H1 (cell line): ENCODE measurements at regions not wholly inside any gene's neighbourhood (a gene's known extent, or its start where the extent isn't known, plus 50 kb on each side); places are given as distances from the start of the nearest gene placed in this dataset.

Source experiments
- CTCF ChIA-PET: fragments of 300-600 bp; sonication (Branson Sonifier 250); formaldehyde crosslinking; loops from one replicate; lab custom pipeline; 2021; ENCODE audit not compliant: partially characterized antibody; lab: Charles Lee
- POLR2A ChIA-PET: fragments of 300-600 bp; sonication (Branson Sonifier 250); formaldehyde crosslinking; loops from one replicate; lab custom pipeline; 2021; ENCODE audit warnings: inconsistent platforms; ENCODE audit not compliant: partially characterized antibody; lab: Charles Lee
- DNase-seq, 2 experiments: peaks; one replicate each; pipeline versions ENCODE4 v3.0.0 to v3.0.0-alpha.2; 2010 to 2022; ENCODE audit warnings: low spot score in 2 of 2, low read depth in 1 of 2, mixed read lengths in 1 of 2
- FAIRE-seq: peaks from 2 replicates; lab custom pipeline; 2011; peaks lifted over from hg19 to GRCh38; lab: Jason Lieb, UNC
- H2AFZ ChIP-seq: 2 replicates; pipeline ENCODE4 v1.8.1; 2012; ENCODE audit warnings: low read length, inconsistent platforms
- H2AK5ac ChIP-seq: 2 replicates; pipeline ENCODE4 v1.6.1; 2013; ENCODE audit warnings: low read depth, low read length
- H2BK120ac ChIP-seq: replicated peaks from 2 replicates; pipeline ENCODE3; 2013; ENCODE audit warnings: low read depth, low read length, inconsistent platforms
- H2BK12ac ChIP-seq: 2 replicates; pipeline ENCODE4 v1.6.1; 2013; ENCODE audit warnings: low read depth, low read length
- H2BK15ac ChIP-seq: 2 replicates; pipeline ENCODE4 v1.6.1; 2013; ENCODE audit warnings: low read length
- H2BK20ac ChIP-seq: 2 replicates; pipeline ENCODE4 v1.6.1; 2013; ENCODE audit warnings: low read length
- H2BK5ac ChIP-seq: 2 replicates; pipeline ENCODE4 v1.6.1; 2013; ENCODE audit warnings: low read depth, low read length
- H3K14ac ChIP-seq: 2 replicates; pipeline ENCODE4 v1.6.1; 2013; ENCODE audit warnings: inconsistent platforms; ENCODE audit not compliant: insufficient read length
- H3K18ac ChIP-seq: 2 replicates; pipeline ENCODE4 v1.6.1; 2013; ENCODE audit warnings: low read length; ENCODE audit errors: extremely low read depth
- H3K23ac ChIP-seq: 2 replicates; pipeline ENCODE4 v1.6.1; 2013; ENCODE audit warnings: inconsistent platforms; ENCODE audit not compliant: insufficient read length
- H3K23me2 ChIP-seq: 2 replicates; pipeline ENCODE4 v1.6.1; 2013; ENCODE audit warnings: low read depth, low read length
- H3K27ac ChIP-seq: 2 replicates; pipeline ENCODE4 v1.6.1; 2011; ENCODE audit warnings: low read depth, low read length, inconsistent platforms
- H3K27me3 ChIP-seq, 4 experiments: replicated peaks in 1 of 4; 1 replicate in 1 of 4; 2 replicates in 3 of 4; pipeline versions ENCODE4 v1.6.1 to v1.8.1; 2011 to 2013; ENCODE audit warnings: low read length in 3 of 4, mild to moderate bottlenecking in 3 of 4, inconsistent platforms in 2 of 4, mixed read lengths in 2 of 4, moderate library complexity in 1 of 4; ENCODE audit not compliant: control insufficient read depth in 3 of 4, insufficient read depth in 3 of 4; ENCODE audit errors: extremely low read depth in 1 of 4
- H3K36me3 ChIP-seq, 4 experiments: 2 replicates each; pipeline versions ENCODE4 v1.6.1 to v1.8.1; 2011 to 2013; ENCODE audit warnings: mild to moderate bottlenecking in 4 of 4, low read length in 3 of 4, moderate library complexity in 2 of 4, control low read depth in 1 of 4, inconsistent platforms in 1 of 4; ENCODE audit not compliant: insufficient read depth in 4 of 4, control insufficient read depth in 2 of 4
- H3K4ac ChIP-seq: replicated peaks from 2 replicates; pipeline ENCODE3; 2013; ENCODE audit warnings: low read length, low read depth, mixed read lengths, inconsistent platforms; ENCODE audit not compliant: insufficient read length
- H3K4me1 ChIP-seq, 4 experiments: replicated peaks in 1 of 4; 1 replicate in 1 of 4; 2 replicates in 3 of 4; pipeline versions ENCODE4 v1.6.1 to v1.8.1; 2011 to 2013; ENCODE audit warnings: low read length in 3 of 4, inconsistent platforms in 2 of 4, mixed read lengths in 1 of 4; ENCODE audit not compliant: insufficient read depth in 4 of 4, control insufficient read depth in 3 of 4
- H3K4me2 ChIP-seq, 2 experiments: 2 replicates each; pipeline versions ENCODE4 v1.6.1 to v1.8.1; 2011 to 2013; ENCODE audit warnings: low read depth in 2 of 2, low read length in 2 of 2, control low read depth in 1 of 2, inconsistent platforms in 1 of 2, mild to moderate bottlenecking in 1 of 2; ENCODE audit not compliant: insufficient read depth in 1 of 2
- H3K4me3 ChIP-seq, 4 experiments: fragments of 200-600, 300-600 bp in 1 of 4; sonication (generic), shearing (Covaris generic), sonication (Bioruptor Twin) in 1 of 4; 2 replicates each; pipeline versions ENCODE4 v1.5.1 to v1.8.1; 2011 to 2016; ENCODE audit warnings: low read length in 4 of 4, low read depth in 3 of 4, control low read depth in 2 of 4, inconsistent platforms in 2 of 4, mild to moderate bottlenecking in 2 of 4, mixed read lengths in 1 of 4, moderate library complexity in 1 of 4; ENCODE audit not compliant: insufficient read depth in 2 of 4; ENCODE audit errors: extremely low read depth in 1 of 4
- H3K56ac ChIP-seq: replicated peaks from 2 replicates; pipeline ENCODE3; 2013; ENCODE audit warnings: low read depth, mild to moderate bottlenecking, mixed read lengths, low read length, inconsistent platforms; ENCODE audit not compliant: insufficient read length
- H3K79me1 ChIP-seq: 2 replicates; pipeline ENCODE4 v1.6.1; 2013; ENCODE audit warnings: low read depth, low read length, control low read depth
- H3K79me2 ChIP-seq, 2 experiments: 2 replicates each; pipeline versions ENCODE4 v1.6.1 to v1.8.1; 2012 to 2013; ENCODE audit warnings: low read length in 2 of 2, mild to moderate bottlenecking in 2 of 2, inconsistent platforms in 1 of 2; ENCODE audit not compliant: insufficient read depth in 2 of 2, control insufficient read depth in 1 of 2
- H3K9ac ChIP-seq, 4 experiments: replicated peaks in 1 of 4; 1 replicate in 1 of 4; 2 replicates in 3 of 4; pipeline versions ENCODE4 v1.6.1 to v1.8.1; 2011 to 2013; ENCODE audit warnings: low read depth in 3 of 4, low read length in 3 of 4, control low read depth in 2 of 4, mild to moderate bottlenecking in 2 of 4, moderate library complexity in 2 of 4, inconsistent platforms in 1 of 4; ENCODE audit errors: extremely low read depth in 1 of 4
- H3K9me3 ChIP-seq, 2 experiments: 2 replicates each; pipeline versions ENCODE4 v1.6.1 to v1.8.1; 2012 to 2013; ENCODE audit warnings: mild to moderate bottlenecking in 2 of 2, moderate library complexity in 2 of 2, control low read depth in 1 of 2, inconsistent platforms in 1 of 2, low read depth in 1 of 2, low read length in 1 of 2, mixed read lengths in 1 of 2; ENCODE audit not compliant: insufficient read depth in 2 of 2
- H4K20me1 ChIP-seq, 2 experiments: replicated peaks in 1 of 2; 2 replicates each; pipeline versions ENCODE3 to v1.8.1; 2011 to 2013; ENCODE audit warnings: inconsistent platforms in 2 of 2, low read length in 2 of 2, mild to moderate bottlenecking in 1 of 2; ENCODE audit not compliant: insufficient read depth in 2 of 2, control insufficient read depth in 1 of 2
- H4K5ac ChIP-seq: 2 replicates; pipeline ENCODE4 v1.6.1; 2013; ENCODE audit warnings: low read length, low read depth, mixed read lengths, inconsistent platforms; ENCODE audit not compliant: insufficient read length
- H4K8ac ChIP-seq: 2 replicates; pipeline ENCODE4 v1.8.0; 2013; ENCODE audit warnings: mild to moderate bottlenecking, moderate library complexity, low read length, inconsistent platforms; ENCODE audit not compliant: insufficient read depth; ENCODE audit errors: extremely low read depth
- H4K91ac ChIP-seq: replicated peaks from 2 replicates; pipeline ENCODE3; 2013; ENCODE audit warnings: low read length, mixed read lengths, inconsistent platforms; ENCODE audit not compliant: insufficient read length
- EZH2 ChIP-seq: fragments of 200-600 bp; sonication (generic); IDR thresholded peaks from 2 replicates; pipeline ENCODE4 v1.7.1; 2012; ENCODE audit warnings: low read depth, mild to moderate bottlenecking, moderate library complexity, low read length, inconsistent platforms; ENCODE audit not compliant: severe bottlenecking
- RAD21 ChIP-seq, 2 experiments: IDR thresholded peaks in 1 of 2; conservative IDR thresholded peaks in 1 of 2; 2 replicates each; pipeline ENCODE4 v1.6.1; 2011; ENCODE audit warnings: low read depth in 2 of 2, low read length in 2 of 2, improper control_type of control experiment in 1 of 2, inconsistent platforms in 1 of 2, mild to moderate bottlenecking in 1 of 2, moderate library complexity in 1 of 2
- SIRT6 ChIP-seq: IDR thresholded peaks from one replicate; pipeline ENCODE4 v1.7.1; 2012; ENCODE audit warnings: low read length, inconsistent platforms
- WGBS, 2 experiments: shearing (Covaris generic) in 1 of 2; methylation state at CpG; one replicate each; pipeline versions ENCODE4 v1.1.6 to v1.1.7; 2013 to 2015; ENCODE audit warnings: low lambda C conversion rate in 2 of 2, mixed read lengths in 2 of 2, inconsistent platforms in 1 of 2, low coverage in 1 of 2, missing lambda C conversion rate in 1 of 2; ENCODE audit not compliant: insufficient replicate concordance in 2 of 2, insufficient coverage in 1 of 2, insufficient read length in 1 of 2; ENCODE audit errors: extremely low coverage in 1 of 2, missing lambda C conversion rate in 1 of 2; 5-methylcytosine and 5-hydroxymethylcytosine counted together
- TF ChIP-seq, protein P1 (sequence below): IDR thresholded peaks from 2 replicates; pipeline ENCODE4 v1.6.1; 2011; ENCODE audit warnings: low read length, improper control_type of control experiment
- TF ChIP-seq, protein P2 (sequence below), 3 experiments: IDR thresholded peaks; 1 replicate in 2 of 3; 2 replicates in 1 of 3; pipeline versions ENCODE4 v1.5.1 to v1.6.1; 2011; ENCODE audit warnings: low read length in 3 of 3, mild to moderate bottlenecking in 3 of 3, inconsistent platforms in 2 of 3, low read depth in 1 of 3, moderate library complexity in 1 of 3; ENCODE audit not compliant: insufficient read depth in 1 of 3; ENCODE audit errors: control extremely low read depth in 1 of 3

DNA sequence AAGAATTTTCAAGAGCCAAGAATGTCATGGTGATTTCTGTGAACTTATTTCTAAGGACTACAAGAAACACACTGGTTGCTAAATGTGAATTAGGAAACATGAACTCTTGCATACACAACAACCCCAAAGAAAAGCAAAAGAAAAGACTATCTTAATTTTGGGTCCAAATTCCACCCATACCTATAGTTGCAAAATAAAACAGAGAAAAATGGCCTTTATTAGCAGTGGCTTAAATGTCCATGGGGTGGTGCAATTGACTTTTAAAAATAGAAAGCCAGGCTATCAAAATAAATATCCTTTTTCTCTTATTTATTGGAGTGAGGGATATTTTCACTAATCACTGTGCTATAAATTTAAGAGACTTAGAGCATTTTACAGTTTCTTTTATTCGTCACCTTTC lies 80.9 kb upstream of the DPYD start:
- no peak overlapping the region for H3K27ac ChIP-seq
- ChIA-PET CTCF (interaction anchor here (0.6 to 1.1 kb wide), 2 partner anchors 48 to 458 kb away, joined by 4 read pairs; no protein-coding TSS in a partner anchor), POLR2A (no interaction called here)
- H3K4ac ChIP-seq: no peak overlapping the region
- H3K36me3 ChIP-seq: no peaks in the 10 kb centered on the region
- DNase-seq (no peak), FAIRE-seq (no peak)
- no peaks in the 10 kb centered on the region for H4K20me1 ChIP-seq
- H4K8ac ChIP-seq: no peak overlapping the region
- H4K91ac ChIP-seq: no peak overlapping the region
- no peak overlapping the region for H3K9ac ChIP-seq
- no peak overlapping the region for H2BK15ac ChIP-seq
- H3K23ac ChIP-seq: no peak overlapping the region
- H4K5ac ChIP-seq: no peak overlapping the region
- no peaks in the 10 kb centered on the region for H3K79me1 ChIP-seq
- H3K9me3 ChIP-seq: no peaks in the 10 kb centered on the region
- no peak overlapping the region for H3K18ac ChIP-seq
- H3K23me2 ChIP-seq: no peaks in the 10 kb centered on the region
- peaks cover 0 to 2% (median 0%) of the 10 kb centered on the region in 4 experiments; a peak in 1 of 7 replicates for H3K4me1 ChIP-seq
- no peaks in the 10 kb centered on the region for H3K79me2 ChIP-seq
- H3K27me3 ChIP-seq: no peaks in the 10 kb centered on the region
- no peak overlapping the region for H2AK5ac ChIP-seq
- H2AFZ ChIP-seq: no peak overlapping the region
- H3K4me3 ChIP-seq: no peak overlapping the region
- no peak overlapping the region for H2BK12ac ChIP-seq
- H3K56ac ChIP-seq: no peak overlapping the region
- H2BK5ac ChIP-seq: no peak overlapping the region
- no peak overlapping the region for H3K14ac ChIP-seq
- H2BK20ac ChIP-seq: no peak overlapping the region
- TF ChIP-seq, protein P1, sequence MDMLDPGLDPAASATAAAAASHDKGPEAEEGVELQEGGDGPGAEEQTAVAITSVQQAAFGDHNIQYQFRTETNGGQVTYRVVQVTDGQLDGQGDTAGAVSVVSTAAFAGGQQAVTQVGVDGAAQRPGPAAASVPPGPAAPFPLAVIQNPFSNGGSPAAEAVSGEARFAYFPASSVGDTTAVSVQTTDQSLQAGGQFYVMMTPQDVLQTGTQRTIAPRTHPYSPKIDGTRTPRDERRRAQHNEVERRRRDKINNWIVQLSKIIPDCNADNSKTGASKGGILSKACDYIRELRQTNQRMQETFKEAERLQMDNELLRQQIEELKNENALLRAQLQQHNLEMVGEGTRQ: no peak
- TF ChIP-seq EZH2 (no peak), SIRT6 (no peak), RAD21 (IDR thresholded peaks at IDR 0.05 in 1 of 2, conservative IDR thresholded peaks at IDR 0.05 in 1 of 2; ENCODE audit: low read depth in 2 of 2, low read length in 2 of 2) (peak; percentile 26 to 27; a peak in 3 of 4 replicates)
- TF ChIP-seq, protein P2, sequence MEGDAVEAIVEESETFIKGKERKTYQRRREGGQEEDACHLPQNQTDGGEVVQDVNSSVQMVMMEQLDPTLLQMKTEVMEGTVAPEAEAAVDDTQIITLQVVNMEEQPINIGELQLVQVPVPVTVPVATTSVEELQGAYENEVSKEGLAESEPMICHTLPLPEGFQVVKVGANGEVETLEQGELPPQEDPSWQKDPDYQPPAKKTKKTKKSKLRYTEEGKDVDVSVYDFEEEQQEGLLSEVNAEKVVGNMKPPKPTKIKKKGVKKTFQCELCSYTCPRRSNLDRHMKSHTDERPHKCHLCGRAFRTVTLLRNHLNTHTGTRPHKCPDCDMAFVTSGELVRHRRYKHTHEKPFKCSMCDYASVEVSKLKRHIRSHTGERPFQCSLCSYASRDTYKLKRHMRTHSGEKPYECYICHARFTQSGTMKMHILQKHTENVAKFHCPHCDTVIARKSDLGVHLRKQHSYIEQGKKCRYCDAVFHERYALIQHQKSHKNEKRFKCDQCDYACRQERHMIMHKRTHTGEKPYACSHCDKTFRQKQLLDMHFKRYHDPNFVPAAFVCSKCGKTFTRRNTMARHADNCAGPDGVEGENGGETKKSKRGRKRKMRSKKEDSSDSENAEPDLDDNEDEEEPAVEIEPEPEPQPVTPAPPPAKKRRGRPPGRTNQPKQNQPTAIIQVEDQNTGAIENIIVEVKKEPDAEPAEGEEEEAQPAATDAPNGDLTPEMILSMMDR (IDR thresholded peaks at IDR 0.05; ENCODE audit: control extremely low read depth in 1 of 3, insufficient read depth in 1 of 3, low read depth in 1 of 3, low read length in 3 of 3): peak in 1 of 3 experiments; percentile 10; a peak in 1 of 4 replicates
- H2BK120ac ChIP-seq: no peak overlapping the region
- 81% methylated on average over 1 of the region's 1 CpG; no CpG with 5 or more reads in 1 of the 2 experiments for WGBS, 2 experiments
- H3K4me2 ChIP-seq: no peak overlapping the region
